ENCODE measurements at regions not wholly inside any gene's neighbourhood (a gene's known extent, or its start where the extent isn't known, plus 50 kb on each side); places are given as distances from the start of the nearest gene placed in this dataset.

- no peaks in the 10 kb centered on the region for H3K36me3 ChIP-seq
- H3K4me1 ChIP-seq, result no peaks in the 10 kb centered on the region
- H3K27ac ChIP-seq, result no peak overlapping the region
- DNase-seq, result no peak
- no peak overlapping the region for H3K4me3 ChIP-seq
- intact Hi-C loops (cut with DNase I; ENCODE audit: low total_unique reads), result no loop called here
- peaks cover 0 to 22% (median 22%) of the 10 kb centered on the region in 3 donors for H3K9me3 ChIP-seq
- TF ChIP-seq CTCF (IDR thresholded peaks at IDR 0.05), result no peak
- H3K27me3 ChIP-seq, result no peaks in the 10 kb centered on the region
Measured at GRCh38 chr1:229810140-229810539, 184.1 kb downstream of the URB2 start.

DNA sequence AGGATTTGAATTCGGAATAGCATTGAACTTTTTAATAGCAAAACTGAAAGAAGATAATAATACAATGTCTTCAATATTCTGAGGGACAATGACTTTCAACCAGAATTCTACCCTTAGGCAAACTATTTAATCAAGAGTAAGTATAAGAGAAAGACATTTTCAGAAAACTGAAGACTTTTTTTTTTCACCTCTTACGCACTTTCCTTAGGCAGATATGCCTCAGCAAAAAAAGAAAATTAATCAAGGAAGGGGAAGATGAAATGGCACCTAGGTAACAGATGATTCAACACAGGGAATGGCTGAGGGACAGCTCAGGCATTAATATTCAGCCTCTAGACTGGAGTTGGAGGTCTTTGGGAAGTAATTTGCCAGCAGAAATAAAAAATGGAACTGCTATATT, 184.9 kb downstream of the URB2 start:
- no peaks in the 10 kb centered on the region for H3K36me3 ChIP-seq
- H3K27me3 ChIP-seq, result no peaks in the 10 kb centered on the region
- no peak overlapping the region for H3K27ac ChIP-seq
- intact Hi-C loops (cut with DNase I; ENCODE audit: low total_unique reads), result no loop called here
- no peak for DNase-seq
- H3K4me1 ChIP-seq, result no peaks in the 10 kb centered on the region
- no peak for TF ChIP-seq CTCF (IDR thresholded peaks at IDR 0.05)
- no peak overlapping the region for H3K4me3 ChIP-seq
- H3K9me3 ChIP-seq, result peaks cover 0 to 22% (median 22%) of the 10 kb centered on the region in 3 donors

GRCh38 chr1:229812148-229812547, 186.1 kb downstream of the URB2 start:
- Histone ChIP-seq H3K9me3 (peaks cover 0 to 22% (median 22%) of the 10 kb centered on the region in 3 donors), H3K27me3 (no peaks in the 10 kb centered on the region), H3K36me3 (no peaks in the 10 kb centered on the region), H3K4me1 (no peaks in the 10 kb centered on the region), H3K27ac (no peak overlapping the region), H3K4me3 (no peak overlapping the region)
- TF ChIP-seq CTCF (IDR thresholded peaks at IDR 0.05), result no peak
- DNase-seq, result no peak
- intact Hi-C loops (cut with DNase I; ENCODE audit: low total_unique reads), result no loop called here

DNA sequence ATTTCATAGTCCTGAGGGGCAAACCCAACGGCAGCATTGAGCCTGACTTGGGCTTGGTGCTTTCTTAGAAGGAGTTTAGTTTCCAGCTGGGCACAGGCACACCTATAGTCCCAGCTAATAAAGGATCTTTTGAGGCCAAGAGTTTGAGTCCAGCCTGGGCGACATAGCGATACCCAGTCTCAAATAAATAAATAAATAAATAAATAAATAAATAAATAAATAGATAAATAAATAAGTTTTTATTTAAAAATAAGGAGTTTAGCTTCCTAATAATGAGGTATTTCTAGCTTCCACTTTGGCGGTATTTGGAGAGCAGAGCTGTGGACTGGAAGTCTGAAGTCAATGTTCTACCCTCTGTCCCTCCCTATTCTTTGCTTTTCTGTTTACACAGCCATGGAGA, 186.6 kb downstream of the URB2 start:
- TF ChIP-seq CTCF (IDR thresholded peaks at IDR 0.05), result no peak
- H3K36me3 ChIP-seq, result no peaks in the 10 kb centered on the region
- no peaks in the 10 kb centered on the region for H3K27me3 ChIP-seq
- no peaks in the 10 kb centered on the region for H3K4me1 ChIP-seq
- intact Hi-C loops (cut with DNase I; ENCODE audit: low total_unique reads), result no loop called here
- no peak overlapping the region for H3K4me3 ChIP-seq
- peaks cover 0 to 22% (median 22%) of the 10 kb centered on the region in 3 donors for H3K9me3 ChIP-seq
- no peak overlapping the region for H3K27ac ChIP-seq
- no peak for DNase-seq

DNA sequence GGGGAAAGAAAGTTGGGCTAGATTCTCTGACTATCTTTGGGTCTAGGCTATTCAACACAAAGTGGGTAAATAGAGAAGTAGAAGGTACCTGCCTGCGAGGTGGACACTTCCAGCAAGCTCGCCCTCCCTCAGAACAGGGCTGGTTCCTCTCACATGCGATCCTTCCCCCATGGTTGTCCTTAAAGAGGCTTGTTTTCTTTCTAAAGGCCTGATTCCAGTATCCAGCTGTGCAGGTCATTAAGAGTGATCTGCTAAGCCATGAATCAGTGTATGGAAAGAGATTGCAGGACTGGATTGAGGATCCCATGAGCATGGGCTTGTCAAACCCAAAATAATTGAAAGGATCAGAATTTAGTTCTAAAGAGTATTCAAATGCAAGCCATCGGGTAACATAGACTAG, 189.0 kb downstream of the URB2 start:
- H3K9me3 ChIP-seq, result peaks cover 0 to 8% (median 7%) of the 10 kb centered on the region in 3 donors
- no peaks in the 10 kb centered on the region for H3K4me1 ChIP-seq
- H3K27me3 ChIP-seq, result no peaks in the 10 kb centered on the region
- DNase-seq, result no peak
- intact Hi-C loops (cut with DNase I; ENCODE audit: low total_unique reads), result no loop called here
- no peak overlapping the region for H3K27ac ChIP-seq
- no peak for TF ChIP-seq CTCF (IDR thresholded peaks at IDR 0.05)
- H3K36me3 ChIP-seq, result no peaks in the 10 kb centered on the region
- no peak overlapping the region for H3K4me3 ChIP-seq

GRCh38 chr1:229815961-229816360, 189.9 kb downstream of the URB2 start:
- Histone ChIP-seq H3K27ac (no peak overlapping the region), H3K4me3 (no peak overlapping the region), H3K36me3 (no peaks in the 10 kb centered on the region), H3K4me1 (no peaks in the 10 kb centered on the region), H3K9me3 (no peaks in the 10 kb centered on the region), H3K27me3 (no peaks in the 10 kb centered on the region)
- intact Hi-C loops (cut with DNase I; ENCODE audit: low total_unique reads), result no loop called here
- no peak for TF ChIP-seq CTCF (IDR thresholded peaks at IDR 0.05)
- no peak for DNase-seq
